OCI-LY3 (cell line): ENCODE measurements at regions not wholly inside any gene's neighbourhood (a gene's known extent, or its start where the extent isn't known, plus 50 kb on each side); places are given as distances from the start of the nearest gene placed in this dataset.

Source experiments
- H2AFZ ChIP-seq: fragments of 200-600, 300-600 bp; shearing (Covaris generic); 2 replicates; pipeline ENCODE4 v1.6.0; 2014; ENCODE audit warnings: antibody characterized with exemption, low read depth, low read length
- H3K27ac ChIP-seq: fragments of 200-600, 300-600 bp; sonication (generic); 2 replicates; pipeline ENCODE4 v1.5.1; 2014; ENCODE audit warnings: mild to moderate bottlenecking, low read length, moderate library complexity, mixed read lengths
- H3K27me3 ChIP-seq: fragments of 200-600, 300-600 bp; sonication (generic); 2 replicates; pipeline ENCODE4 v1.6.1; 2014; ENCODE audit warnings: low read depth, low read length, mixed read lengths
- H3K36me3 ChIP-seq: fragments of 200-600, 300-600 bp; sonication (generic); replicated peaks from 2 replicates; pipeline ENCODE3; 2014; ENCODE audit warnings: low read depth, low read length, mixed read lengths
- H3K4me1 ChIP-seq: fragments of 300-600, 200-600 bp; sonication (generic); 2 replicates; pipeline ENCODE4 v1.6.1; 2014; ENCODE audit warnings: low read length, mixed read lengths
- H3K4me2 ChIP-seq: fragments of 200-600, 300-600 bp; sonication (generic); 2 replicates; pipeline ENCODE4 v1.6.1; 2014; ENCODE audit warnings: low read length, mixed read lengths
- H3K4me3 ChIP-seq: fragments of 300-600, 200-600 bp; sonication (generic); 2 replicates; pipeline ENCODE4 v1.5.1; 2014; ENCODE audit warnings: antibody characterized with exemption, mild to moderate bottlenecking, low read length, moderate library complexity
- H3K79me2 ChIP-seq: fragments of 300-600, 200-600 bp; shearing (Covaris generic); 2 replicates; pipeline ENCODE4 v1.6.1; 2014; ENCODE audit warnings: mild to moderate bottlenecking, low read length, mixed read lengths
- H3K9ac ChIP-seq: fragments of 300-600, 200-600 bp; shearing (Covaris generic); 2 replicates; pipeline ENCODE4 v1.6.0; 2014; ENCODE audit warnings: mild to moderate bottlenecking, low read length, moderate library complexity
- H3K9me3 ChIP-seq: fragments of 200-600, 300-600 bp; shearing (Covaris generic); 2 replicates; pipeline ENCODE4 v1.6.1; 2014; ENCODE audit warnings: low read length, mixed read lengths; ENCODE audit not compliant: insufficient read depth
- H4K20me1 ChIP-seq: fragments of 200-600, 300-600 bp; sonication (generic); 2 replicates; pipeline ENCODE4 v1.6.1; 2016; ENCODE audit warnings: low read length, mixed read lengths; ENCODE audit not compliant: insufficient read depth
- CTCF ChIP-seq: fragments of 200-600, 300-600 bp; sonication (generic); IDR thresholded peaks from 2 replicates; pipeline ENCODE4 v1.5.1; 2014; ENCODE audit warnings: antibody characterized with exemption, low read length, low read depth
- EZH2phosphoT487 ChIP-seq: fragments of 200-600 bp; shearing (Covaris generic); IDR thresholded peaks from 2 replicates; pipeline ENCODE4 v1.6.1; 2018; ENCODE audit warnings: antibody characterized with exemption, mixed run types, low read depth

GRCh38 chr4:158964728-158965124 is 138.2 kb upstream of the RAPGEF2 start:
- Histone ChIP-seq H3K9me3 (no peaks in the 10 kb centered on the region), H3K79me2 (no peaks in the 10 kb centered on the region), H3K27ac (no peak overlapping the region), H3K4me3 (no peak overlapping the region), H2AFZ (no peak overlapping the region), H3K36me3 (no peaks in the 10 kb centered on the region), H3K4me2 (no peak overlapping the region), H4K20me1 (no peaks in the 10 kb centered on the region), H3K27me3 (peaks cover 19% of the 10 kb centered on the region), H3K9ac (no peak overlapping the region), H3K4me1 (peaks cover 5% of the 10 kb centered on the region; the same call in 1 of the 2 replicates)
- TF ChIP-seq EZH2phosphoT487 (no peak), CTCF (no peak)

- no peak overlapping the region for H3K9ac ChIP-seq
- no peak overlapping the region for H3K4me2 ChIP-seq
- H3K4me3 ChIP-seq, result no peak overlapping the region
- no peaks in the 10 kb centered on the region for H3K36me3 ChIP-seq
- H3K79me2 ChIP-seq, result no peaks in the 10 kb centered on the region
- H2AFZ ChIP-seq, result no peak overlapping the region
- peaks cover 5% of the 10 kb centered on the region; the same call in 1 of the 2 replicates for H3K4me1 ChIP-seq
- H4K20me1 ChIP-seq, result no peaks in the 10 kb centered on the region
- no peaks in the 10 kb centered on the region for H3K9me3 ChIP-seq
- peaks cover 19% of the 10 kb centered on the region for H3K27me3 ChIP-seq
- TF ChIP-seq CTCF, result no peak
- no peak for TF ChIP-seq EZH2phosphoT487
- no peak overlapping the region for H3K27ac ChIP-seq
These were observed 137.7 kb upstream of the RAPGEF2 start for GRCh38 chr4:158965226-158965625.

GRCh38 chr4:158966091-158966490 is 136.8 kb upstream of the RAPGEF2 start:
- TF ChIP-seq CTCF, result no peak
- TF ChIP-seq EZH2phosphoT487, result no peak
- Histone ChIP-seq H3K9me3 (no peaks in the 10 kb centered on the region), H4K20me1 (no peaks in the 10 kb centered on the region), H3K4me2 (no peak overlapping the region), H3K4me3 (no peak overlapping the region), H3K27ac (no peak overlapping the region), H3K79me2 (no peaks in the 10 kb centered on the region), H3K4me1 (peaks cover 5% of the 10 kb centered on the region; the same call in 1 of the 2 replicates), H3K27me3 (peaks cover 19% of the 10 kb centered on the region), H2AFZ (no peak overlapping the region), H3K9ac (no peak overlapping the region), H3K36me3 (no peaks in the 10 kb centered on the region)

GRCh38 chr4:158968961-158969360 is 133.9 kb upstream of the RAPGEF2 start:
- Histone ChIP-seq H3K4me3 (no peak overlapping the region), H3K4me1 (peaks cover 4% of the 10 kb centered on the region; the same call in 1 of the 2 replicates), H3K9me3 (no peaks in the 10 kb centered on the region), H3K27me3 (peaks cover 19% of the 10 kb centered on the region), H3K4me2 (no peak overlapping the region), H3K36me3 (no peaks in the 10 kb centered on the region), H3K27ac (no peak overlapping the region), H3K9ac (no peak overlapping the region), H2AFZ (no peak overlapping the region), H3K79me2 (no peaks in the 10 kb centered on the region), H4K20me1 (no peaks in the 10 kb centered on the region)
- no peak for TF ChIP-seq EZH2phosphoT487
- TF ChIP-seq CTCF, result no peak
